ENCODE measurements at regions not wholly inside any gene's neighbourhood (a gene's known extent, or its start where the extent isn't known, plus 50 kb on each side); places are given as distances from the start of the nearest gene placed in this dataset.

DNA sequence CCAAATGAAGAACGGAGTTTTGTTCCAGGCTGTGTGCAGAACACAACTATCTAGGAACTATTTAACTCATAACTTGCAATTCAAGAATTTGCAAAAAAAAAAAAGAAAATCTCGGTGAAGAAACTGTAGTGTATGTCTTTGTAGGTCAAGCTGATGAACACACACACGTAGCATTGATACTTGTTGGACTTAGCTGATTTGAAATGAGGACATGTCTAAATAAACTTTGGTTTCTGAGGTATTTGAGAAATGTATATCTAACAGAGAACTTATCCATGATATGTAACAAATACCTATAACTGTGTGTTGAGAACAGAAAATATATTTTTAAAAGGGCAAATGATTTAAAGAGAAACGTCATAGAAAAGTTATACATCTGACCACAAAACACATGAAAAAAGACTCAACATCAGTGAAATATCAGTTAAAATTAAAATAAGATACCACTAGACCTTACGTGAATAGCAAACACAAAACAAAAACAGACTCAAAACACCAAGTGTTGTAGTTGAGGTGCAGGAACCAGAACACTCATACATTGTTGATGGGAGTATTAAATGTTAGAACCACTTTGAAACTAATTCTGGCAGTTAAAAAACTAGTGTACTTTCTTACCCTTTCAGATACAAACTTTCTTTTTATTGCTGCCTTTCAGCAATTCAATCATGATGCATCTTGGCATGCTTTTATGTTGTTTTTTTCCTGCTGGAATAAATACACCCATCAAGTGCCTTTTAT is 1535.8 kb upstream of the PCDH10 start:
- H3K36me3 Mint-ChIP-seq (ENCODE audit: low read depth) = no peaks in the 10 kb centered on the region
- H3K9me3 Mint-ChIP-seq (ENCODE audit: low read depth) = no peaks in the 10 kb centered on the region
- TF ChIP-seq, protein P1, sequence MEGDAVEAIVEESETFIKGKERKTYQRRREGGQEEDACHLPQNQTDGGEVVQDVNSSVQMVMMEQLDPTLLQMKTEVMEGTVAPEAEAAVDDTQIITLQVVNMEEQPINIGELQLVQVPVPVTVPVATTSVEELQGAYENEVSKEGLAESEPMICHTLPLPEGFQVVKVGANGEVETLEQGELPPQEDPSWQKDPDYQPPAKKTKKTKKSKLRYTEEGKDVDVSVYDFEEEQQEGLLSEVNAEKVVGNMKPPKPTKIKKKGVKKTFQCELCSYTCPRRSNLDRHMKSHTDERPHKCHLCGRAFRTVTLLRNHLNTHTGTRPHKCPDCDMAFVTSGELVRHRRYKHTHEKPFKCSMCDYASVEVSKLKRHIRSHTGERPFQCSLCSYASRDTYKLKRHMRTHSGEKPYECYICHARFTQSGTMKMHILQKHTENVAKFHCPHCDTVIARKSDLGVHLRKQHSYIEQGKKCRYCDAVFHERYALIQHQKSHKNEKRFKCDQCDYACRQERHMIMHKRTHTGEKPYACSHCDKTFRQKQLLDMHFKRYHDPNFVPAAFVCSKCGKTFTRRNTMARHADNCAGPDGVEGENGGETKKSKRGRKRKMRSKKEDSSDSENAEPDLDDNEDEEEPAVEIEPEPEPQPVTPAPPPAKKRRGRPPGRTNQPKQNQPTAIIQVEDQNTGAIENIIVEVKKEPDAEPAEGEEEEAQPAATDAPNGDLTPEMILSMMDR (IDR thresholded peaks at IDR 0.05) = no peak
- no peak overlapping the region for H3K4me3 Mint-ChIP-seq (ENCODE audit: unreplicated experiment)
- no peaks in the 10 kb centered on the region for H3K27me3 Mint-ChIP-seq (ENCODE audit: low read depth)
- no peak overlapping the region for H3K27ac Mint-ChIP-seq (ENCODE audit: unreplicated experiment)
- DNase-seq (ENCODE audit: low spot score) = no peak
- H3K4me1 Mint-ChIP-seq (ENCODE audit: low read depth) = peaks cover 20% of the 10 kb centered on the region

DNA sequence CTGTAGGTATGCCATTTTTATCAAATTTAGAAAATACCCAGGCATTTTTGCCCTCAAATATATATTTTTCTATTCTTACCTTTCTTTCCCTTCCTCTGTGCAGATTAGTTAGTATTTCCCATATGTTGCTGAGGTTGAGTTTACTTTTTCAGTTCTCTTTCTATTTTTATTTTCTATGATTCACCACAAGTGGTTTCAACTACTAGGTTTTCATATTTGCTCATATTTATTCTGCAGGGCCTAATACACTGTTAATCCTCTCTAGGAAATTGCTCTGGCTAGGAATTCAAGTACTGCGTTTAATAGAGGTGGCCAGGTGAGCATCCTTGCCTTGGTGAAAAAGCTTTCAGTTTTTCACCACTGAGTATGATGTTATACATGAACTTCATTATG is 1535.3 kb upstream of the PCDH10 start:
- Mint-ChIP-seq H3K4me3 (ENCODE audit: unreplicated experiment) (no peak overlapping the region), H3K27me3 (ENCODE audit: low read depth) (no peaks in the 10 kb centered on the region), H3K9me3 (ENCODE audit: low read depth) (no peaks in the 10 kb centered on the region), H3K27ac (ENCODE audit: unreplicated experiment) (no peak overlapping the region), H3K36me3 (ENCODE audit: low read depth) (no peaks in the 10 kb centered on the region), H3K4me1 (ENCODE audit: low read depth) (peaks cover 20% of the 10 kb centered on the region)
- TF ChIP-seq, protein P1 (IDR thresholded peaks at IDR 0.05) = no peak
- no peak for DNase-seq (ENCODE audit: low spot score)

DNA sequence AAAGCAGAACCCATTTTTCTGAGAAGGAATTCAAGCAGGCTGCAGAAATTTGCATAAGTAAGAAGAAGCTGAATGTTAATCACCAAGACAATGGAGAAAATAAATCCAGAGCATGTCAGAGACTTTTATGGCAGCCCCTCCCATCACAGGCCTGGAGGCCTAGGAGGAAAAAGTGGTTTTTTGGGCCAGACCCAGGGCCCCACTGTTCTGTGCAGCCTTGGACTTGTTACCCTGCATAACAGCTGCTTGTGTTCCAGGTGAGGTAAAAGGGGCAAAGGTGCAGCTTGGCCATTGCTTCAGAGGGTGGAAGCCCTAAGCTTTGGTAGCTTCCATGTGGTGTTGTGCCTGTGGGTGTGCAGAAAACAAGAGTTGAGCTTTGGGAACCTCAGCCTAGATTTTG is 1516.2 kb upstream of the PCDH10 start:
- H3K27ac Mint-ChIP-seq (ENCODE audit: unreplicated experiment) = no peak overlapping the region
- no peaks in the 10 kb centered on the region for H3K4me1 Mint-ChIP-seq (ENCODE audit: low read depth)
- H3K4me3 Mint-ChIP-seq (ENCODE audit: unreplicated experiment) = no peak overlapping the region
- DNase-seq (ENCODE audit: low spot score) = no peak
- H3K36me3 Mint-ChIP-seq (ENCODE audit: low read depth) = no peaks in the 10 kb centered on the region
- no peaks in the 10 kb centered on the region for H3K27me3 Mint-ChIP-seq (ENCODE audit: low read depth)
- H3K9me3 Mint-ChIP-seq (ENCODE audit: low read depth) = peaks cover 28% of the 10 kb centered on the region
- TF ChIP-seq, protein P1 (IDR thresholded peaks at IDR 0.05) = no peak

DNA sequence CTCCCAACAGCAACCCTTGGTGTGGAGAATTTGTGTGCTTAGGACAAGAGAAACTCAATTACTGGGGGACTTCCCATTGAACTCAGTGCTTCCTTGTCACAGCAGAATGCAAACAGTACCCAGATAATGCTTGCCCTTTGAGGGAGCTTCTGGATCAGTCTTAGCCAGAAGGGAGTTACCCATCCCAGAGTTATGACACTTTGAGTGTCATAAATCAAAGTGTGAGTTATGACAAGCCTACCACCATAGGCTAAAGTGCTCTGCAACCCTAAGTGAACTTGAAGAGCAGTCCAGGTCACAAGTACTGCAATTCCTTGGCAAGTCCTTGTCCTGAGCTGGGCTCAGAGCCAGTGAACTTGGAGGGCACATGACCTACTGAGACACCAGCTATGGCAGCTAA is 1513.9 kb upstream of the PCDH10 start:
- no peak for DNase-seq (ENCODE audit: low spot score)
- no peaks in the 10 kb centered on the region for H3K27me3 Mint-ChIP-seq (ENCODE audit: low read depth)
- no peaks in the 10 kb centered on the region for H3K36me3 Mint-ChIP-seq (ENCODE audit: low read depth)
- H3K4me3 Mint-ChIP-seq (ENCODE audit: unreplicated experiment) = no peak overlapping the region
- no peak overlapping the region for H3K27ac Mint-ChIP-seq (ENCODE audit: unreplicated experiment)
- peaks cover 6% of the 10 kb centered on the region for H3K4me1 Mint-ChIP-seq (ENCODE audit: low read depth)
- TF ChIP-seq, protein P1 (IDR thresholded peaks at IDR 0.05) = no peak
- H3K9me3 Mint-ChIP-seq (ENCODE audit: low read depth) = peaks cover 42% of the 10 kb centered on the region

DNA sequence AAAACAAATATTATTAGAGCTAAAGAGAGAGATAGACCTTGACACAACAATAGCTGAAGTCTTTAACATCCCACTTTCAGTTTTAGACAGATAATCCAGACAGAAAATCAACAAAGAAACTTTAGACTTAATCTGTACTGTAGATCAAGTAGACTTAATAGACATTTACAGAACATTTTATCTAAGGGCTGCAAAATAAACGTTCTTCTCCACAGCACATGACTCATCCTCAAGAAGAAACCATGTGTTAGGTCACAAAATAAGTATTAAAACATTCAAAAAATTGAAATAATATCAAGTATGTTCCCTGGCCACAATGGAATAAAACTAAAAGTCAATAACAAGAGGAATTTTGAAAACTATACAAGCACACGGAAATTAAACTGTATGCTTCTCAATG is 1510.3 kb upstream of the PCDH10 start:
- Mint-ChIP-seq H3K27me3 (ENCODE audit: low read depth) (no peaks in the 10 kb centered on the region), H3K9me3 (ENCODE audit: low read depth) (peaks cover 44% of the 10 kb centered on the region), H3K4me3 (ENCODE audit: unreplicated experiment) (no peak overlapping the region), H3K27ac (ENCODE audit: unreplicated experiment) (no peak overlapping the region), H3K36me3 (ENCODE audit: low read depth) (no peaks in the 10 kb centered on the region), H3K4me1 (ENCODE audit: low read depth) (peaks cover 6% of the 10 kb centered on the region)
- DNase-seq (ENCODE audit: low spot score) = no peak
- TF ChIP-seq, protein P1 (IDR thresholded peaks at IDR 0.05) = no peak

All from chondrocyte (in vitro differentiated cells).